AG08396 (cell line): ENCODE measurements at regions not wholly inside any gene's neighbourhood (a gene's known extent, or its start where the extent isn't known, plus 50 kb on each side); places are given as distances from the start of the nearest gene placed in this dataset.
"Not testable (repeated sequence)": the region's sequence is repeated elsewhere in the genome, so short reads cannot be mapped to it uniquely, and the experiment has no call there.

Source experiments
- DNase-seq: peaks from one replicate; pipeline ENCODE4 v3.0.0; 2012; ENCODE audit warnings: low spot score, mixed read lengths

DNA sequence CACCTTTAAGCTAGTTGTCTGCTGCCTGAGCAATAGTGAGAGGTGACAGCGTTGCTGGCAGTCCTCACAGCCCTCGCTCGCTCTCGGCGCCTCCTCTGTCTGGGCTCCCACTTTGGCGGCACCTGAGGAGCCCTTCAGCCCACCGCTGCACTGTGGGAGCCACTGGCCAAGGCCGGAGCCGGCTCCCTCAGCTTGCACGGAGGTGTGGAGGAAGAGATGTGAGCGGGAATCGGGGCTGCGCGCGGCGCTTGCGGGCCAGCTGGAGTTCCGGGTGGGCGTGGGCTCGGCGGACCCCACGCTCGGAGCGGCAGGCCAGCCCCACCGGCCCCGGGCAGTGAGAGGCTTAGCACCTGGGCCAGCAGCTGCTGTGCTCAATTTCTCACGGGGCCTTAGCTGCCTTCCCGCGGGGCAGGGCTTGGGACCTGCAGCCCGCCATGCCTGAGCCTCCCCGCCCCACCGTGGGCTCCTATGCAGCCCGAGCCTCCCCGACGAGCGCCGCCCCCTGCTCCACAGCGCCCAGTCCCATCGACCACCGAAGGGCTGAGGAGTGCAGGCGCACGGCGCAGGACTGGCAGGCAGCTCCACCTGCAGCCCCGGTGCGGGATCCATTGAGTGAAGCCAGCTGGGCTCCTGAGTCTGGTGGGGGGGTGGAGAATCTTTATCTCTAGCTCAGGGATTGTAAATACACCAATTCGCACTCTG, 1424.5 kb downstream of the EFNA5 start:
- not testable (repeated sequence) for DNase-seq

- no peak for DNase-seq
Measured at GRCh38 chr5:106241409-106241808, 1429.3 kb downstream of the EFNA5 start.

- DNase-seq = no peak
Measured at GRCh38 chr5:106205916-106206571, 1464.7 kb downstream of the EFNA5 start.

DNA sequence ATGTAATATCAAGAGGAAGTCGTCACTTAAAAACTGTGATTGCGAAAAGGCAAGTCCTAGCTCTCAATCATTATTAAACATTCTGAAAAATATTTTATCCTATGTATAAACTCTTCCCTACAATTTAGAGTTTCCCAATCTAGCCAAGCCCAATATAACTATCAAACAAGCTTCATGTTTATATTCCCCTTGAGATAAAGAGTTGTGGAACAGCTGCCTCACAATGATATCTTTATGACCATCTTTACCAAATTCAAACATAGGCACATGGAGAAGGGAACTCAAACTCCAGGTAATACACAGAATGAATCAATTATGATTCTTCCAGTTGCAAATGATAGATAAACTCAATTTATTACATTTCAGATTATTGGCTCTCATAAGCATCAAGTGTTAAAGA, 1468.7 kb downstream of the EFNA5 start:
- no peak for DNase-seq

DNA sequence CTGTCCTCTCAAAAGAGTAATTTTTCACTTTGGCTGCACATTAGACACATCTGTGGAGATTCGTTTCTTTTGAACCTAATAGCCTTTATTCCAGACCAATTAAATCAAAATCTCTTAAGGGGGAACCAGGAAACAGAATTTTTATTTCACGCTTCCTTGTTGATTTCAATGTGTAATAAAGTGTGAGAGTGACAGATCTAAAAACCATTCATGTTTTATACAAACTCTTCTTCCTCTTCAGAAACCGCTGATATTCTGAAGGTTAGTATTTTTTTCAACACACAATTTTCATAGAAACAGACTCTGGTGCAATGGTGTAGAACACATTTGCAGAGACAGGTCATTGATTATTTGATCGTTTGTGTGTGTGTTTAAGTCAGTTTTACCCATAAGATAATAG, 1469.8 kb downstream of the EFNA5 start:
- no peak for DNase-seq

DNA sequence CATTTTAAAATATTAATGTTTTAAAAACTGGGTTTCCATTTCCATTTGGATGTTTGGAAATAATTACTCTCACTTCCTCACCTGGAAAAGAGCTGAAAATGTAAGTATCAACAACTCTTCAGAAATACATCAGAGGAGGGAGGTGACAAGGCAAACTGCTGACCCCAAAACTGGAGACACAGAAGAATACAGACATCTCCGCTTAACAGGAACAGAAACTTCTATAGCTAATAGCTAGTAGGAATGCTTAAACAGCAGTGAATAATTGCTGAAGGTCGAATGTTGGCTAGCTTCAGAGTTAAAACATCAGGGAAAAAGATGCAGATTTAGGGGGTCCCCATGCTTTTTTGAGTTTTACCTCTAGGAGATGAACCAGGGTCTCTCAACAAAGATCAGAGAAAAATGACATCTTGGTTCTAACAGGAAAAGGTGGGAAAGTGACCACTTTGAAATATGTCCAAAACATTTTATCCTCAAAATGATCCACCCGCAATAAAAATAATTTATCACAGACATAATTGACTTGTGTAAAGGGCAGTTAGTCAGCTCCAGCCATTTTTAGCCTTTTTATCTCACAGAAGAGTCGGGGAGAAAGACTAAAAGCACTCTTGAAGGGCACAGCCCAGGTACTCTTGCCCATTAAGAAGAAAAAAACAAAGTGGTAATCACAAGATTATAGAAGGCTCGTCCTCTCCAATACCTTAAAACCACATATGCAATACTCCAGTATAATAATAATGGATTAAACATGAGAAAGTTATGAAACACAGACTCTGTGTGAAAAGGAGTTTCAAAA, 1474.9 kb downstream of the EFNA5 start:
- DNase-seq = no peak

- no peak for DNase-seq
Measured at GRCh38 chr5:106189121-106189809, 1481.5 kb downstream of the EFNA5 start.

GRCh38 chr5:106185661-106186081, 1485.1 kb downstream of the EFNA5 start:
- no peak for DNase-seq

GRCh38 chr5:106174903-106175302, 1495.8 kb downstream of the EFNA5 start:
- DNase-seq = no peak

DNA sequence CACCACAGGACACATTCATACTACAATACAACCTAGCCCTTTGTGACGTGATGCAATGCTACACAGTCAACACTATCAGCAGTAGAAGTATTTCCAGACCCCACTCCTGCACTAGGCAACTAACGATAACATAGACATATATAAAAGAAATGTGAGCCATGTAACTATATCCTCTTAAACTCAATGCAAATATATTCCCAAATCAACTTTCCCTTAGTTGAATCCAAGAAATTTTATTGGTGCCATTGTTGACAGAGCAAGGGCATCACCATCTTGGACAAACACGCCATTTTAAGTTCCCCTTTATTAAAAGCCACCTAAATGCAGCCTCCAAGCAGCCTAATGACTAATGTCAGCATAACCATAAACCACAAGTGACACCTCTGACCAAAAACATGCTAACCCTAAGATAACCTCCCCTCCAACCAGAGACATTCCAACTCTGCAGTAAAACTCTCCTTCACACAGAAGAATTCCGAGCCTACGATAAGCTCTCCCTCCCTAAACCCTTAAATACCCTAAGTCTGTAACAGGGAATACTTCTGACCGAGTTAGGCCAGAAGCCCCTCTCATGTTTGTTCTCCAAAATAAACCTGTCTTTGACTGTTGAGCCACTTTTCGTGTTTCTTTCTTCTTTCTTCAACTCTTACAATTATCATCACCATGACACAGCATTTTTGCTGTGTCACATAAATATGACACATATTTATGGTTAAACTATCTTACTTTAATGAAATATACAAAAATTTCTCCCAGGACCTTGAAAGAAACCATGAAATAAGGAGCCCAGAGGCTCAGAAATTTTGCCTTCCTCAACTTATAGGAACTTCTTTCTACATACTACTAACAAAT, 1497.8 kb downstream of the EFNA5 start:
- DNase-seq = no peak

GRCh38 chr5:106171708-106172107, 1499.0 kb downstream of the EFNA5 start:
- DNase-seq = no peak

- no peak for DNase-seq
Measured at GRCh38 chr5:106171132-106171531, 1499.6 kb downstream of the EFNA5 start.

GRCh38 chr5:106167766-106168165, 1503.0 kb downstream of the EFNA5 start:
- DNase-seq = no peak

GRCh38 chr5:106163233-106163632, 1507.5 kb downstream of the EFNA5 start:
- no peak for DNase-seq

DNA sequence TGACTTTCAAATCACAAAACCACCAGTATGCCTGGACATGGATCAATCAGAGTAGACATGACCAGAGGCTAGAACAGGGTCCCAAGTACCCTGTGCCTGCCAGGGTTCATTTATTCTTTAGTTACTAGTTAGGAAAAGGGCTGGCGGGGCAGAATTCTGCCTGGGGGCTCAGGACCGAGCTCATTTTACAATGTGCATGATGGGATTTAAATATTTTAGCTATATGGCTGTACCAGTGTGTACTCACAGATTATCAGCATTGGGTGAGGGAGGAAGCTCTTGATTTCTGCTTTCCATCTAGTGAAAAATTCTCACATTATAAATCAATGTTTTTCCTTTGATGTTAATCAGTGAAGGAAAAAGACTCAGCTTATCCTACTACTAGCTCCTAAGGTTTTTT, 1511.1 kb downstream of the EFNA5 start:
- no peak for DNase-seq

- no peak for DNase-seq
Measured at GRCh38 chr5:106154280-106154716, 1516.4 kb downstream of the EFNA5 start.

GRCh38 chr5:106152569-106152968, 1518.2 kb downstream of the EFNA5 start:
- no peak for DNase-seq

GRCh38 chr5:106142116-106142515, 1528.6 kb downstream of the EFNA5 start:
- DNase-seq = no peak

- no peak for DNase-seq
Measured at GRCh38 chr5:106140101-106140500, 1530.6 kb downstream of the EFNA5 start.

DNA sequence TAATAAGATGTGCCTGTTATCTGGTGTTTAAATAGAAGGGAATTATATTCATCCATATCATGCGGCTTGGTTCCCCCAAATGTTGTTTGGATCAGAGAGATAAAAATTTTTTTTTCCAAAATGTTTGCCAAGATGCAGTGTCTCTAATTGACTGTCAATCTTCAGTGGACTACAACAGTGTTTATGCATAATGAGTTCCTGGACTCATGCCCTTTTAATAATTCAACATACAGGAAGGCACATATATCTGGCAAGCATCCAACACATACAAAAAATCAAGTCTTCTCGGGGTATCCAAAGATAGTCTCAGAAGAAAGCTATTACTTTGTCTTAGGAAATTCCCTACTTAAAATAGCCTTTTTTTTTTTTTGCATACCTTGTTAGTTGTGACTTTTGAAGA, 1534.7 kb downstream of the EFNA5 start:
- no peak for DNase-seq

DNA sequence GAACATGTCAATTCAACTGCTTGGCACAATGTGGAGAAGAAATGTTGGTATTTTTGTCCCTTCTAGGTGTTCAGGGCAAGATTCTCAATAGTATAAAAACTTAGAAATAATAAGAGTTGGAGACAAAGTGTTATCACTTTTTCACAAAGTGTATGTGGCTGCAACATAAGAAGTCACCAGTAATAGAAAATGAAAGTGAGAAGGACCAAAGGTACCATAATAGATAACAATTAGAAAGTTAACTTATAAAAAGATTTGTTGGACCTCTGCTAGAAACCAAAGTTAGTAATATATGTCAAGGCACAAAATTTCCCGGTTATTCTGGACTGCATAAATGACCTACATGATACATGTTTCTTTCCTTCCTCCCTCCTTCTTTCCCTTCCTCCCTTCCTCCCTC, 1535.3 kb downstream of the EFNA5 start:
- DNase-seq = no peak
